ENCODE measurements at regions not wholly inside any gene's neighbourhood (a gene's known extent, or its start where the extent isn't known, plus 50 kb on each side); places are given as distances from the start of the nearest gene placed in this dataset.
A peak's percentile ranks its signal among the peaks of the same experiment; 100 is the strongest.

GRCh38 chr10:27619329-27619728 is 115.2 kb downstream of the RAB18 start:
- DNase-seq (ENCODE audit: low read depth): no peak
- no peak for TF ChIP-seq CTCF (IDR thresholded peaks at IDR 0.05; ENCODE audit: insufficient read depth, low read length)
- H3K4me3 ChIP-seq (ENCODE audit: low read depth, low read length): no peak overlapping the region

GRCh38 chr10:27620430-27621397 is 116.6 kb downstream of the RAB18 start:
- no peak for TF ChIP-seq CTCF (IDR thresholded peaks at IDR 0.05; ENCODE audit: insufficient read depth, low read length)
- peak; percentile 47 for DNase-seq (ENCODE audit: low read depth)

GRCh38 chr10:27621461-27621860 is 117.4 kb downstream of the RAB18 start:
- no peak for TF ChIP-seq CTCF (IDR thresholded peaks at IDR 0.05; ENCODE audit: insufficient read depth, low read length)
- no peak overlapping the region for H3K4me3 ChIP-seq (ENCODE audit: low read depth, low read length)
- no peak for DNase-seq (ENCODE audit: low read depth)

More at GRCh38 chr10:27620430-27621397, 116.6 kb downstream of the RAB18 start:
- no peak overlapping the region for H3K4me3 ChIP-seq (ENCODE audit: low read depth, low read length)

- DNase-seq (ENCODE audit: low read depth): no peak
- H3K4me3 ChIP-seq (ENCODE audit: low read depth, low read length): no peak overlapping the region
- TF ChIP-seq CTCF (IDR thresholded peaks at IDR 0.05; ENCODE audit: insufficient read depth, low read length): no peak
Observed at GRCh38 chr10:27622596-27622995, 118.5 kb downstream of the RAB18 start.

Data from fibroblast of the aortic adventitia (primary cell).